Skin epidermis (tissue), 12 donors: ENCODE measurements at regions not wholly inside any gene's neighbourhood (a gene's known extent, or its start where the extent isn't known, plus 50 kb on each side); places are given as distances from the start of the nearest gene placed in this dataset.
"Not testable (repeated sequence)": the region's sequence is repeated elsewhere in the genome, so short reads cannot be mapped to it uniquely, and the experiment has no call there.

Experiments
- H3K27ac ChIP-seq, 21 experiments: fragments of 200-600 bp; sonication (generic) in 11 of 21; one replicate each; pipeline ENCODE4 v1.5.0; 2020; ENCODE audit warnings: mild to moderate bottlenecking in 3 of 21, inconsistent platforms in 2 of 21, moderate library complexity in 2 of 21
- H3K4me3 ChIP-seq, 7 experiments: fragments of 200-600 bp; sonication (generic) in 2 of 7; one replicate each; pipeline ENCODE4 v1.5.0; 2020; ENCODE audit warnings: inconsistent platforms in 2 of 7, mild to moderate bottlenecking in 2 of 7, moderate library complexity in 1 of 7

- H3K4me3 ChIP-seq: no peak overlapping the region
- H3K27ac ChIP-seq: no peak overlapping the region
These were observed 977.2 kb upstream of the NUDT12 start for GRCh38 chr5:104539618-104540350.

GRCh38 chr5:104538734-104539133 lies 976.1 kb upstream of the NUDT12 start:
- H3K27ac ChIP-seq: no peak overlapping the region

GRCh38 chr5:104533498-104533897 lies 970.9 kb upstream of the NUDT12 start:
- Histone ChIP-seq H3K27ac (no peak overlapping the region), H3K4me3 (no peak overlapping the region)

More at GRCh38 chr5:104538734-104539133, 976.1 kb upstream of the NUDT12 start:
- H3K4me3 ChIP-seq: no peak overlapping the region

- Histone ChIP-seq H3K4me3 (no peak overlapping the region), H3K27ac (no peak overlapping the region)
These were observed 964.3 kb upstream of the NUDT12 start for GRCh38 chr5:104526866-104527265.

- Histone ChIP-seq H3K4me3 (no peak overlapping the region), H3K27ac (no peak overlapping the region)
These were observed 951.1 kb upstream of the NUDT12 start for GRCh38 chr5:104513640-104514072.

GRCh38 chr5:104513121-104513602 lies 950.6 kb upstream of the NUDT12 start:
- H3K4me3 ChIP-seq: no peak overlapping the region
- H3K27ac ChIP-seq: no peak overlapping the region

- H3K27ac ChIP-seq: no peak overlapping the region
- H3K4me3 ChIP-seq: no peak overlapping the region
These were observed 949.7 kb upstream of the NUDT12 start for GRCh38 chr5:104512063-104512825.

GRCh38 chr5:104498281-104498680 lies 935.7 kb upstream of the NUDT12 start:
- no peak overlapping the region for H3K27ac ChIP-seq
- no peak overlapping the region for H3K4me3 ChIP-seq

GRCh38 chr5:104494083-104494482 lies 931.5 kb upstream of the NUDT12 start:
- no peak overlapping the region for H3K27ac ChIP-seq
- no peak overlapping the region for H3K4me3 ChIP-seq

GRCh38 chr5:104472811-104473210 lies 910.2 kb upstream of the NUDT12 start:
- no peak overlapping the region for H3K27ac ChIP-seq
- no peak overlapping the region for H3K4me3 ChIP-seq

GRCh38 chr5:104456122-104456521 lies 893.5 kb upstream of the NUDT12 start:
- no peak overlapping the region for H3K27ac ChIP-seq
- H3K4me3 ChIP-seq: no peak overlapping the region

GRCh38 chr5:104452550-104452949 lies 890.0 kb upstream of the NUDT12 start:
- H3K4me3 ChIP-seq: no peak overlapping the region
- no peak overlapping the region for H3K27ac ChIP-seq

- not testable (repeated sequence) for H3K27ac ChIP-seq, H3K4me3 ChIP-seq
These were observed 889.3 kb upstream of the NUDT12 start for GRCh38 chr5:104451911-104452310.

GRCh38 chr5:104444656-104445055 lies 882.1 kb upstream of the NUDT12 start:
- no peak overlapping the region for H3K27ac ChIP-seq

GRCh38 chr5:104443706-104444105 lies 881.1 kb upstream of the NUDT12 start:
- Histone ChIP-seq H3K4me3 (no peak overlapping the region), H3K27ac (no peak overlapping the region)

More at GRCh38 chr5:104444656-104445055, 882.1 kb upstream of the NUDT12 start:
- no peak overlapping the region for H3K4me3 ChIP-seq

- no peak overlapping the region for H3K27ac ChIP-seq
- no peak overlapping the region for H3K4me3 ChIP-seq
These were observed 869.4 kb upstream of the NUDT12 start for GRCh38 chr5:104431981-104432380.

GRCh38 chr5:104431002-104431620 lies 868.5 kb upstream of the NUDT12 start:
- H3K4me3 ChIP-seq: no peak overlapping the region

GRCh38 chr5:104429911-104430310 lies 867.3 kb upstream of the NUDT12 start:
- H3K27ac ChIP-seq: no peak overlapping the region
- no peak overlapping the region for H3K4me3 ChIP-seq

More at GRCh38 chr5:104431002-104431620, 868.5 kb upstream of the NUDT12 start:
- H3K27ac ChIP-seq: no peak overlapping the region

GRCh38 chr5:104421431-104421830 lies 858.8 kb upstream of the NUDT12 start:
- Histone ChIP-seq H3K4me3 (no peak overlapping the region), H3K27ac (no peak overlapping the region)

- Histone ChIP-seq H3K4me3 (no peak overlapping the region), H3K27ac (no peak overlapping the region)
These were observed 855.5 kb upstream of the NUDT12 start for GRCh38 chr5:104418056-104418455.
